ENCODE measurements at regions not wholly inside any gene's neighbourhood (a gene's known extent, or its start where the extent isn't known, plus 50 kb on each side); places are given as distances from the start of the nearest gene placed in this dataset.

GRCh38 chr19:7400815-7401214 is 52.1 kb downstream of the ARHGEF18 start:
- no peak for TF ChIP-seq ZNF274 (IDR thresholded peaks at IDR 0.05; ENCODE audit: low read depth, low read length)
- no peak for TF ChIP-seq YY1 (IDR thresholded peaks at IDR 0.05; ENCODE audit: insufficient read depth, insufficient read length)

Data from NT2/D1 (cell line).